Panc1 (cell line): ENCODE measurements at regions not wholly inside any gene's neighbourhood (a gene's known extent, or its start where the extent isn't known, plus 50 kb on each side); places are given as distances from the start of the nearest gene placed in this dataset.

ENCODE experiments used
- ATAC-seq: fragments of 200-7000 bp; cut with Tn5 transposase; 2 replicates; pipeline ENCODE4 v1.9.1; 2020; ENCODE audit warnings: mild to moderate bottlenecking, moderate library complexity
- BruUV-seq: library from RNA; stranded (reverse); fragments of 400-500 nt; replicated peaks from 2 replicates; lab custom pipeline; 2021; lab: Mats Ljungman, UMichigan
- CTCF ChIA-PET: fragments of 300-600 bp; sonication (Branson Sonifier 250); formaldehyde crosslinking; loops from one replicate; lab custom pipeline; 2022; ENCODE audit warnings: antibody characterized with exemption; lab: Charles Lee
- POLR2A ChIA-PET: fragments of 300-600 bp; sonication (Branson Sonifier 250); formaldehyde crosslinking; loops from one replicate; lab custom pipeline; 2022; ENCODE audit warnings: antibody characterized with exemption; lab: Charles Lee
- DNase-seq: peaks from one replicate; pipeline ENCODE4 v3.0.0-alpha.2; 2010; ENCODE audit warnings: low read depth, low spot score
- H3K27ac ChIP-seq: 2 replicates; pipeline ENCODE4 v1.5.1; 2011; ENCODE audit warnings: mild to moderate bottlenecking, low read length, inconsistent platforms
- H3K27me3 ChIP-seq: fragments of 200-500 bp; sonication (Bioruptor generic); 2 replicates; pipeline ENCODE4 v1.6.0; 2014; ENCODE audit warnings: low read length, inconsistent platforms; ENCODE audit not compliant: control insufficient read depth, insufficient read depth
- H3K36me3 ChIP-seq: fragments of 200-500 bp; sonication (Bioruptor generic); 2 replicates; pipeline ENCODE4 v1.5.1; 2014; ENCODE audit warnings: inconsistent platforms, mild to moderate bottlenecking, low read length, moderate library complexity; ENCODE audit not compliant: control insufficient read depth, insufficient read depth
- H3K4me1 ChIP-seq: 2 replicates; pipeline ENCODE4 v1.5.1; 2011; ENCODE audit warnings: inconsistent platforms, mild to moderate bottlenecking, low read length, moderate library complexity; ENCODE audit not compliant: control insufficient read depth, insufficient read depth
- H3K4me3 ChIP-seq, 2 experiments: 2 replicates each; pipeline ENCODE4 v1.5.1; 2011 to 2012; ENCODE audit warnings: low read depth in 2 of 2, low read length in 2 of 2, mild to moderate bottlenecking in 2 of 2, inconsistent platforms in 1 of 2, moderate library complexity in 1 of 2
- H3K9me3 ChIP-seq: fragments of 200-500 bp; sonication (Bioruptor generic); 2 replicates; pipeline ENCODE4 v1.5.1; 2014; ENCODE audit warnings: low read depth, mild to moderate bottlenecking, inconsistent platforms, low read length, moderate library complexity; ENCODE audit not compliant: control insufficient read depth, insufficient read depth
- POLR2AphosphoS5 ChIP-seq: IDR thresholded peaks from 2 replicates; pipeline ENCODE4 v1.6.1; 2012; ENCODE audit warnings: mild to moderate bottlenecking, low read depth, low read length, moderate library complexity
- REST ChIP-seq, 2 experiments: IDR thresholded peaks; 2 replicates each; pipeline ENCODE4 v1.6.1; 2011 to 2012; ENCODE audit warnings: low read depth in 2 of 2, control low read depth in 1 of 2, low read length in 1 of 2, mild to moderate bottlenecking in 1 of 2, moderate library complexity in 1 of 2; ENCODE audit not compliant: insufficient read depth in 1 of 2
- SIN3A ChIP-seq: IDR thresholded peaks from 2 replicates; pipeline ENCODE4 v1.6.1; 2012; ENCODE audit warnings: low read depth, mild to moderate bottlenecking, low read length, moderate library complexity, borderline replicate concordance; ENCODE audit not compliant: insufficient read depth
- TCF7L2 ChIP-seq: IDR thresholded peaks from 2 replicates; pipeline ENCODE4 v1.6.1; 2011; ENCODE audit warnings: mild to moderate bottlenecking, low read depth, low read length, inconsistent platforms
- in situ Hi-C: cut with HindIII; loops from 2 replicates; pipeline ENCODE4 v1.10.0; 2016; ENCODE audit warnings: low sequenced_read_pairs, low pct_unique_long_range_greater_than_20kb
- intact Hi-C: fragments of 100-400 bp; cut with micrococcal nuclease; formaldehyde crosslinking; loops from one replicate; pipeline ENCODE4 v1.10.0; 2022; ENCODE audit not compliant: unreplicated experiment
- TF ChIP-seq, protein P1 (sequence below): fragments of 450-650 bp; IDR thresholded peaks from 2 replicates; pipeline ENCODE4 v1.5.1; 2017; ENCODE audit warnings: mild to moderate bottlenecking

- CTCF ChIA-PET = no interaction called here
- no peaks in the 10 kb centered on the region for H3K4me1 ChIP-seq
- no TSS peak for BruUV-seq
- intact Hi-C loops = no loop called here
- no peak for ATAC-seq
- in situ Hi-C loops = no loop called here
- DNase-seq = no peak
- POLR2A ChIA-PET = no interaction called here
- H3K4me3 ChIP-seq = no peak overlapping the region
- no peaks in the 10 kb centered on the region for H3K36me3 ChIP-seq
- no peak overlapping the region for H3K27ac ChIP-seq
- no peaks in the 10 kb centered on the region for H3K9me3 ChIP-seq
- no peaks in the 10 kb centered on the region for H3K27me3 ChIP-seq
- TF ChIP-seq TCF7L2 (no peak), POLR2AphosphoS5 (no peak)
Observed at GRCh38 chr3:160078533-160078932, 89.9 kb downstream of the IL12A start.

DNA sequence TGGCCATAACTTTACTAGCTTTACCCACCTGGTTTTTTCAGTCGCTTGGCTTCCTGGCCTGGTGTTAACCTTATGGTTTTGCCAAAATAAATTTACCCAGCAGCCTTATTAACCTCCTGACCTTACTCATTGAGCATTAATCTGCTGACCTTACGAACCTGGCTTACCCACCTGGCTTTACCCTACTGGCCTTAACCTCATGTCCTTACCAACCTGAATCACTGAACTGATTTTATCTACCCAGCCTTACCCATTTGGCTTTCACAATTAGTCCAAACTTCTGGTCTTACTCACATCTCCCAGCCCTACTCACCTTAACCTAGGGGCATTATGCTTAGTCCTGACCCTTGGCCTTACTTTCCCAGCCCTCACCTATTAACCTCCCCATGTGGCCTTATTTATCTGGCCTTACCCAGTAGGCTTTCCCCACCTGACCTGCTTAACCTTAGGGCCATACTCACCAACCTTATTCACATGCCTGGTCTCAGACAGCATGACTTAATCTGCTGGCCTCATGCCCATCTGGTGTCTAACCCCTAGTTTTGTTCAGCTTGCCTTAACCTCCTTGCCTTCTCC, 93.4 kb downstream of the IL12A start:
- intact Hi-C loops (no loop called here), in situ Hi-C loops (no loop called here)
- Histone ChIP-seq H3K27ac (no peak overlapping the region), H3K4me1 (no peaks in the 10 kb centered on the region), H3K36me3 (no peaks in the 10 kb centered on the region), H3K9me3 (no peaks in the 10 kb centered on the region), H3K4me3 (no peak overlapping the region), H3K27me3 (no peaks in the 10 kb centered on the region)
- DNase-seq (no peak), ATAC-seq (no peak)
- ChIA-PET CTCF (no interaction called here), POLR2A (no interaction called here)
- BruUV-seq = no TSS peak
- TF ChIP-seq REST (IDR thresholded peaks at IDR 0.05; ENCODE audit: insufficient read depth in 1 of 2, low read depth in 2 of 2, low read length in 1 of 2) (no peak), TCF7L2 (no peak), POLR2AphosphoS5 (no peak), SIN3A (no peak)
- TF ChIP-seq, protein P1, sequence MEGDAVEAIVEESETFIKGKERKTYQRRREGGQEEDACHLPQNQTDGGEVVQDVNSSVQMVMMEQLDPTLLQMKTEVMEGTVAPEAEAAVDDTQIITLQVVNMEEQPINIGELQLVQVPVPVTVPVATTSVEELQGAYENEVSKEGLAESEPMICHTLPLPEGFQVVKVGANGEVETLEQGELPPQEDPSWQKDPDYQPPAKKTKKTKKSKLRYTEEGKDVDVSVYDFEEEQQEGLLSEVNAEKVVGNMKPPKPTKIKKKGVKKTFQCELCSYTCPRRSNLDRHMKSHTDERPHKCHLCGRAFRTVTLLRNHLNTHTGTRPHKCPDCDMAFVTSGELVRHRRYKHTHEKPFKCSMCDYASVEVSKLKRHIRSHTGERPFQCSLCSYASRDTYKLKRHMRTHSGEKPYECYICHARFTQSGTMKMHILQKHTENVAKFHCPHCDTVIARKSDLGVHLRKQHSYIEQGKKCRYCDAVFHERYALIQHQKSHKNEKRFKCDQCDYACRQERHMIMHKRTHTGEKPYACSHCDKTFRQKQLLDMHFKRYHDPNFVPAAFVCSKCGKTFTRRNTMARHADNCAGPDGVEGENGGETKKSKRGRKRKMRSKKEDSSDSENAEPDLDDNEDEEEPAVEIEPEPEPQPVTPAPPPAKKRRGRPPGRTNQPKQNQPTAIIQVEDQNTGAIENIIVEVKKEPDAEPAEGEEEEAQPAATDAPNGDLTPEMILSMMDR = no peak

DNA sequence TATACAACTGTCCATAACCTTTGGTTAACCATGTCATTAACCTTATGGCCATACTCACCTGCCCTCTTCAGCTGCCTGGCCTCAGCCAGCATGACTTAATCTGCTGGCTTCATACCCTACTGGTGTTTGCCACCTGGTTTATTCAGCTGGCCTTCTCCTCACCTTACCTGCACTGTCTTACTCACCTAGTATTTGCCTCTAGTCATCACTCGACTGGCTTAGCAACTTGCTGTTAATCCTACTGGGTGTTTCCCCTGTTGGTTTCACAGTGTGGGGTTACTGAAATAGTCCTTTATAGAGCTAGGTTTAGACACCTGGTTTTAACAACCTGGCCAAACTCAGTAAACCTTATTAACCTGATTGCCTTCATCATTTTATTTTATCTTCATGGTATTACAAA, 96.4 kb downstream of the IL12A start:
- intact Hi-C loops = no loop called here
- DNase-seq (no peak), ATAC-seq (no peak)
- no peaks in the 10 kb centered on the region for H3K27me3 ChIP-seq
- no peaks in the 10 kb centered on the region for H3K9me3 ChIP-seq
- H3K4me3 ChIP-seq = no peak overlapping the region
- H3K4me1 ChIP-seq = no peaks in the 10 kb centered on the region
- TF ChIP-seq SIN3A = no peak
- TF ChIP-seq, protein P1 = no peak
- TF ChIP-seq TCF7L2 = no peak
- TF ChIP-seq POLR2AphosphoS5 = no peak
- TF ChIP-seq REST (IDR thresholded peaks at IDR 0.05; ENCODE audit: insufficient read depth in 1 of 2, low read depth in 2 of 2, low read length in 1 of 2) = no peak
- ChIA-PET POLR2A (no interaction called here), CTCF (no interaction called here)
- no peaks in the 10 kb centered on the region for H3K36me3 ChIP-seq
- in situ Hi-C loops = no loop called here
- H3K27ac ChIP-seq = no peak overlapping the region
- BruUV-seq = no TSS peak
